B cell (primary cell): ENCODE measurements at regions not wholly inside any gene's neighbourhood (a gene's known extent, or its start where the extent isn't known, plus 50 kb on each side); places are given as distances from the start of the nearest gene placed in this dataset.

ENCODE experiments used
- CTCF ChIP-seq: fragments of 200-600 bp; IDR thresholded peaks from one replicate; pipeline ENCODE4 v1.8.0; 2022; ENCODE audit warnings: antibody characterized with exemption, mild to moderate bottlenecking
- EZH2 ChIP-seq: IDR thresholded peaks from 2 replicates; pipeline ENCODE4 v1.6.1; 2012; ENCODE audit warnings: borderline replicate concordance, low read depth, mild to moderate bottlenecking, moderate library complexity, low read length; ENCODE audit not compliant: insufficient read depth, poor library complexity, severe bottlenecking

GRCh38 chr4:153131596-153131995, 72.6 kb upstream of the TRIM2 start:
- TF ChIP-seq CTCF (peak; percentile 15), EZH2 (no peak)
